Fibroblast of lung (primary cell): ENCODE measurements at regions not wholly inside any gene's neighbourhood (a gene's known extent, or its start where the extent isn't known, plus 50 kb on each side); places are given as distances from the start of the nearest gene placed in this dataset.

Experiments used
- EZH2 ChIP-seq: IDR thresholded peaks from 2 replicates; pipeline ENCODE4 v1.5.1; 2012; ENCODE audit warnings: low read length, control low read depth, mild to moderate bottlenecking; ENCODE audit errors: missing control alignments
- TF ChIP-seq, protein P1 (sequence below), 2 donors: IDR thresholded peaks in 1 of 2; conservative IDR thresholded peaks in 1 of 2; 1 replicate in 1 of 2; 2 replicates in 1 of 2; pipeline ENCODE4 v1.5.1; 2011 to 2012; ENCODE audit warnings: low read length in 2 of 2, control low read depth in 1 of 2, inconsistent platforms in 1 of 2, low read depth in 1 of 2, mild to moderate bottlenecking in 1 of 2

DNA sequence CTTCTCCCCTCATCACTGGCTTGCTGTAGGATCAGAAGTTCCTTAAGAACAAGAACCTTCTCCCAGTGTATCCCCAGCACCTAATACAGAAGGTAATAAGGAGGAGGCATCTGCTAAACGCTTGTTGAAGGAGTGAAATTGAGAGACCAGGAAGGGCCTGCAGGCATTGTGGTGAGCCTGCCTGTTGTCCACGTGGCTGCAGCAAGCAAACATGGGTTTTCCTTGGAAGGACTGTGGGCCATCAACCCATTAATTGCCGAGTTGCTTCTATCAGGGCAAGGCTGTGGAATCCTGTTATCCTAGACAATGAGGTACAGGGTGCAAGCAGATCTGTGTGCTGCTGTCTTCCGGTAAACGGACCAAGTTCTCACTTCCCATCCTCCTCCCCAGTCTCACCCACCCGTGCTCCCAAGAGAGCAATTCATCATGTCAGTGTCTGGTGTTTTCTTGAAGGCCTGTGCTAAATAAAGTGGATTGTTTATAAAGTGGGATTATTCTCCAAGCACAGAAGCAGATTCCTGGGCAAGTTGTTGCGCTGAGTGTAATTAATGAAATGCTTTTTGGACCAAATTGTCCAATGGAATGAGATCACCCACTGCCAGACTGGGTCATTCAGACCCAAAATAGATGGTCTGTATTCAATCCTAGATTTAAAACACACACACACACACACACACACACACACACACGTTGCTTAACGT lies 164.6 kb upstream of the CDYL start:
- TF ChIP-seq, protein P1, sequence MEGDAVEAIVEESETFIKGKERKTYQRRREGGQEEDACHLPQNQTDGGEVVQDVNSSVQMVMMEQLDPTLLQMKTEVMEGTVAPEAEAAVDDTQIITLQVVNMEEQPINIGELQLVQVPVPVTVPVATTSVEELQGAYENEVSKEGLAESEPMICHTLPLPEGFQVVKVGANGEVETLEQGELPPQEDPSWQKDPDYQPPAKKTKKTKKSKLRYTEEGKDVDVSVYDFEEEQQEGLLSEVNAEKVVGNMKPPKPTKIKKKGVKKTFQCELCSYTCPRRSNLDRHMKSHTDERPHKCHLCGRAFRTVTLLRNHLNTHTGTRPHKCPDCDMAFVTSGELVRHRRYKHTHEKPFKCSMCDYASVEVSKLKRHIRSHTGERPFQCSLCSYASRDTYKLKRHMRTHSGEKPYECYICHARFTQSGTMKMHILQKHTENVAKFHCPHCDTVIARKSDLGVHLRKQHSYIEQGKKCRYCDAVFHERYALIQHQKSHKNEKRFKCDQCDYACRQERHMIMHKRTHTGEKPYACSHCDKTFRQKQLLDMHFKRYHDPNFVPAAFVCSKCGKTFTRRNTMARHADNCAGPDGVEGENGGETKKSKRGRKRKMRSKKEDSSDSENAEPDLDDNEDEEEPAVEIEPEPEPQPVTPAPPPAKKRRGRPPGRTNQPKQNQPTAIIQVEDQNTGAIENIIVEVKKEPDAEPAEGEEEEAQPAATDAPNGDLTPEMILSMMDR (conservative IDR thresholded peaks at IDR 0.05 in 1 of 2, IDR thresholded peaks at IDR 0.05 in 1 of 2; ENCODE audit: low read depth in 1 of 2, low read length in 2 of 2), result no peak
- TF ChIP-seq EZH2, result no peak
